Thymus (tissue), 11 donors: ENCODE measurements at regions not wholly inside any gene's neighbourhood (a gene's known extent, or its start where the extent isn't known, plus 50 kb on each side); places are given as distances from the start of the nearest gene placed in this dataset.

Experiments used
- DNase-seq, 9 donors: peaks; one replicate each; pipeline ENCODE4 v3.0.0-alpha.2; 2013; ENCODE audit warnings: low spot score in 9 of 9, low read depth in 6 of 9, missing footprints in 1 of 9
- H3K27ac ChIP-seq, 2 donors: one replicate each; pipeline ENCODE4 v1.5.1; 2013; ENCODE audit warnings: control low read depth in 1 of 2, low read depth in 1 of 2, low read length in 1 of 2, mild to moderate bottlenecking in 1 of 2, moderate library complexity in 1 of 2
- H3K27me3 ChIP-seq, 2 donors: one replicate each; pipeline ENCODE4 v1.5.1; 2013; ENCODE audit warnings: low read length in 1 of 2; ENCODE audit not compliant: control insufficient read depth in 2 of 2, insufficient read depth in 1 of 2
- H3K36me3 ChIP-seq, 2 donors: one replicate each; pipeline ENCODE4 v1.5.1; 2013; ENCODE audit warnings: low read length in 1 of 2, mild to moderate bottlenecking in 1 of 2, moderate library complexity in 1 of 2; ENCODE audit not compliant: control insufficient read depth in 2 of 2, insufficient read depth in 2 of 2
- H3K4me1 ChIP-seq, 2 donors: one replicate each; pipeline ENCODE4 v1.5.1; 2013; ENCODE audit warnings: low read length in 2 of 2; ENCODE audit not compliant: control insufficient read depth in 2 of 2, insufficient read depth in 2 of 2
- H3K4me3 ChIP-seq, 2 donors: one replicate each; pipeline ENCODE4 v1.5.1; 2013; ENCODE audit warnings: low read length in 2 of 2, control low read depth in 1 of 2, mild to moderate bottlenecking in 1 of 2
- H3K9me3 ChIP-seq, 2 donors: one replicate each; pipeline ENCODE4 v1.5.1; 2013; ENCODE audit warnings: low read length in 1 of 2, mild to moderate bottlenecking in 1 of 2; ENCODE audit not compliant: control insufficient read depth in 2 of 2, insufficient read depth in 1 of 2
- WGBS: extraction: QIAGEN DNeasy Blood & Tissue Kit; methylation state at CpG from one replicate; pipeline ENCODE4 v1.1.7; 2013; 5-methylcytosine and 5-hydroxymethylcytosine counted together
- donor health status: healthy.

DNA sequence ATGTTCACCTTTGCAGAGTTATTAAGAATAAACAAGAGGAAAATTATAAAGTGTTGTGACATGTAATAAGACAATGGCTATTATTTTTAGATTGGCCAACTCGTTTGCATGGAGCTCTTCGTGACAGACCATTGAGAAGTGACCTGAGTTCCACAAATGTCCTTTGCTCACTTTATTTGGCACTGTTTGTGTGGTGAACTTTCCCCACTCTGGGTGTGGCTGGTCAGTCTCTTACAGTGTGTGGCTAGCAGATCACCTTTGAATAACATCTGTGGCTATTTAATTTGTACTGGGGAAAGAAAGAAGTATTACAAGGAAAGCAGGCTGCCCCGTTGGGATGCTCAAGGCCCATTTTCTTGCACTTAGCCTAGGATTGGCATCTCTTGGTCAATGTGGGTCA is 274.1 kb upstream of the WWC1 start:
- Histone ChIP-seq H3K27me3 (no peaks in the 10 kb centered on the region), H3K4me3 (no peak overlapping the region), H3K27ac (no peak overlapping the region), H3K4me1 (no peaks in the 10 kb centered on the region), H3K36me3 (no peaks in the 10 kb centered on the region), H3K9me3 (no peaks in the 10 kb centered on the region)
- DNase-seq, result no peak
- 62% methylated on average over 3 of the region's 3 CpGs for WGBS

DNA sequence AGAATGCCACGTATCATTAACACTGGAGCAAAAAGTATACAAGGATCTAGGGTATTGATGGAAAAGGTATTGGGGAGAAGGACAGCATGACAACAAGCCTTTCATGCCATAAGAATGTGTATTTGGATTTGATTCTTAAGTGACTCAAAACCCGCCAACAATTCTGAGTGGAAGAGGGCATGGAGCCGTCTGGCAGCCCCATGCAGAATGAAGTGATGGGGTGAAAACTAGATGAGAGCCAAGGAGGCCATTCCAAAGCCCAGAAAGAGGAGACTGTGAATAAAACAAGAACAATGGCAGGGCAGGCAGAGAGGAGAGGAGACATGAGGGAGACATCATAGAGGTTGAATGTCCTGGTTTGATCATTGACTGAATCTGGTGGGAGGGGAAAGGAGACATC is 272.3 kb upstream of the WWC1 start:
- no peaks in the 10 kb centered on the region for H3K36me3 ChIP-seq
- H3K4me3 ChIP-seq, result no peak overlapping the region
- H3K9me3 ChIP-seq, result no peaks in the 10 kb centered on the region
- H3K4me1 ChIP-seq, result no peaks in the 10 kb centered on the region
- WGBS, result 98% methylated on average over 3 of the region's 3 CpGs
- no peaks in the 10 kb centered on the region for H3K27me3 ChIP-seq
- no peak for DNase-seq
- H3K27ac ChIP-seq, result no peak overlapping the region

DNA sequence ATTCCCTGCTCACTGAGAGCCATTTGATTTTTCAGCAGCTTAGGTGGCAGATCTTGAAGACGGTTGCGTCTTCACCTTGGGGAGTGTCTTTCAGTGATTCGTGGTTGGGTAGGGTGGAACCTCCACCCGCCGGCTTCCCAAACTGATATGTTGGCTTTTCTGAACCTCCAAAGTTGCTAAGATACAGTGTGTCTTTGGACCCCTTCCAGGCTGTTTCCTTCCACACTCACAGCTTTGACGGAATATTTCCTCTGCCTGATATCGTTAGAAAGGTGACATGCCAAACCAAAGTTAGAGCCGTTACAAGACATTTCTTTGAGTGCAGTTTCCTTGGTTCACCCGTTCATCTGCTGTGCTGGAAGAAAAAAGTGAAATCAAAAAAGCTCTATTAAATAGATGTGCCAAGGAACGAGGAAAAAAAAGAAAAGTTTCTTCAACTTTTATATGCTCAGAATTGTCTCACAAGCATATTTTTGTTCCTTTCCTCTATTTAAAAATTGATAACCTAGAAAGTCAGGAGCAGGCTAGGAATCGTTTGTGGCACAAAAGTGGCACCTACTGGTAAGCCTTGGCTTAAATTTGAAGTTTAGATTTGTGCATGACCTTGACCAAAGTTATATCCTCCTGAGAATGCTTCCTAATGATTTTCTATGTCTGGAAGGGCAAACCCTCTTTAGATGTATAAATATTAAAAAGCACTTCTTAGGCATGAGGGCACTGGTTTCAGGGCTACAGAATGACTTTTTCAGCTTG is 270.7 kb upstream of the WWC1 start:
- WGBS, result 21% methylated on average over 11 of the region's 11 CpGs
- no peak overlapping the region for H3K4me3 ChIP-seq
- H3K36me3 ChIP-seq, result no peaks in the 10 kb centered on the region
- no peaks in the 10 kb centered on the region for H3K9me3 ChIP-seq
- no peak overlapping the region for H3K27ac ChIP-seq
- no peaks in the 10 kb centered on the region for H3K4me1 ChIP-seq
- no peaks in the 10 kb centered on the region for H3K27me3 ChIP-seq
- DNase-seq, result no peak

DNA sequence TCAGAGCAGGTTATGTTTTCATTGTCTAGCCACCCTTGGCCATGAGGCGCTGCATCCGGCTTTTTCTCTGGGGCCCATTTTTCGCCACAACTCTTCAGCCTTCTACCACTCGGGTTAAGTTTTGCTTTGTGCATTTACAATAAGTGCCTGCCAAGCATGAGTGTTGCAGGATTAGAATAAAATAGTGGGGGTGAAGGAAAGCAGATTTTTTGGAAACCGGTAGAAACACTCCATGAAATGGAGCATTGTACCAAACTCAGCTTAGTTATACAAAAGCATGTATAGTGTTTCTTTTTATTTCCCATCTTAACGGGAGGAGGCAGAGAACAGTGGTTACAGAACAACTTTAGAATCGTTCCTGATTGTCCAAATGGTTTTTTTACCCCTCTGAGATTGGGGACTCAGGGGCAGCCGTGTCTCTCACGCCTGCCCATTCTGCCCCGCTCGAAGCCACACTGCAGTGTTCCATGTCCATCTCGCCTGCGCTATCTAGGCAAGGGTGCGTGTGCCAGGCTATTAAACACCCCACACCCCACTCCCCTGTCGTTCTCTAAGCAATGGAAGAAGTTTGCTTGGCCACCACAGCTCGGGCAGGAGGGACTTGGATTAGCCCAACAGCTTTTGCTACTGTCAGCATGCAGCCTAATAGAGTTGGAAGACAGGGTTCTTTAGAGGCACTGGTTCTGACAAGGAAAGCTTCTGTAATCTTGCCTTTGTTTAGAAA is 268.8 kb upstream of the WWC1 start:
- no peak for DNase-seq
- Histone ChIP-seq H3K27me3 (no peaks in the 10 kb centered on the region), H3K4me3 (no peak overlapping the region), H3K4me1 (no peaks in the 10 kb centered on the region), H3K9me3 (no peaks in the 10 kb centered on the region), H3K36me3 (no peaks in the 10 kb centered on the region), H3K27ac (no peak overlapping the region)
- WGBS, result 90% methylated on average over 16 of the region's 16 CpGs

DNA sequence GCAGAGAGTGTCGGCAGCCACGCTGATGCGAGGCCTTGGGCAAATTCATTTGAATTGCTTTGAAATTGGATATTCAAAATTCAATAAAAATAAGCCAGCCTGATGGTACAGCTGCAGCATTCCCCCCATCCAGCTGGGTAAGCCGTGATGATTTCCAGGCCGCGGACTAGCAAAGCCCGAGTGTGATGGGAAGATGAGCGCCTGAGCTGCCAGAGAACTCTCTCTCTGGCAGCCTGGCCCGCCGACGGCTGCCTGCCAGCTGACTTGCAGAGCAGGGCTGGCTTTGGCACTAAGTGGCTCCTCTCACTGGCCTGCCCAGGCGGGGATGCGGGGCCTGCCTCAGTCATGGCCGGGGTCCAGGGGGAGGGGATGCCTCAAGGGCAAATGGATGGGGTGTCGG is 268.3 kb upstream of the WWC1 start:
- no peaks in the 10 kb centered on the region for H3K4me1 ChIP-seq
- DNase-seq, result no peak
- no peak overlapping the region for H3K4me3 ChIP-seq
- 93% methylated on average over 15 of the region's 15 CpGs for WGBS
- no peaks in the 10 kb centered on the region for H3K27me3 ChIP-seq
- no peak overlapping the region for H3K27ac ChIP-seq
- no peaks in the 10 kb centered on the region for H3K36me3 ChIP-seq
- H3K9me3 ChIP-seq, result no peaks in the 10 kb centered on the region

DNA sequence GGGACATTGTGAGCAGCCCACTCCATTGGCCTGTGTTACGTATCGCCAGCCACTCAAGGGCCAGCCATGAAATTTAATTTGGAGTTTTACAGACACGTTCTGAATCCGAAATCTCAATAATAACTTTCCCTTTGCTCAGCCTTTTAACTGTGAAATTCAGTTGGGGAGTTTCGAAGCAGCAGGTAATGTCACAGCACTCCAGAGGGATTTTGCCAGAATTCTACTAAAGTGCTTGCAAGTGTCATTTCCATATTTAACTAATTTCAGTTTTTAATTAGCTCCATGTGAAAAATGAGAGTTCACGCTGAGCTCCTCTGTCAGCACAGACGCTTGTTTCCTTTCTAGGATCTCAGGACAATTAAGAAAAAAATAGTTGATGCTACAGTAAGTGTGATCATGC is 267.1 kb upstream of the WWC1 start:
- H3K27ac ChIP-seq, result no peak overlapping the region
- no peaks in the 10 kb centered on the region for H3K36me3 ChIP-seq
- no peak for DNase-seq
- no peak overlapping the region for H3K4me3 ChIP-seq
- H3K27me3 ChIP-seq, result no peaks in the 10 kb centered on the region
- no peaks in the 10 kb centered on the region for H3K9me3 ChIP-seq
- H3K4me1 ChIP-seq, result no peaks in the 10 kb centered on the region
- WGBS, result 94% methylated on average over 7 of the region's 7 CpGs

DNA sequence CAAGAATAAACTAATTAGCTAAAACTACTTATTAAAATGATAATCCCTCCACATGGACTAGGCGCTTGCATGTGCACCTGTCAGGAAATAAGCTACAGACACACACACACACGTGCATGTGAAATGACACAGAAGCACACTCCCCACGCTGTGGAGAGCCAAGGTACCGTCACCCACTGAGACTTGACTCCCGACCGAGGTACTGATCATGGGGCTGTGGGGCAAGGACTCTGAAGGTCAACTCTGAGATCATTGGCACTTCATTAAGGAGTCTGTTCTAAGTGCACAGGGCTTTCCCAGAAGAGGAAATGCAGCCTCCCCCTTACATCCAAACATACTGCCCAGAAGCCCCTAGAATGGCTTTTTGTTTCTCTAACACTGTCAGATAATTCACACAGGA is 264.4 kb upstream of the WWC1 start:
- Histone ChIP-seq H3K4me3 (no peak overlapping the region), H3K27me3 (no peaks in the 10 kb centered on the region), H3K27ac (no peak overlapping the region), H3K4me1 (no peaks in the 10 kb centered on the region), H3K9me3 (no peaks in the 10 kb centered on the region), H3K36me3 (no peaks in the 10 kb centered on the region)
- no peak for DNase-seq
- WGBS, result 93% methylated on average over 6 of the region's 6 CpGs

DNA sequence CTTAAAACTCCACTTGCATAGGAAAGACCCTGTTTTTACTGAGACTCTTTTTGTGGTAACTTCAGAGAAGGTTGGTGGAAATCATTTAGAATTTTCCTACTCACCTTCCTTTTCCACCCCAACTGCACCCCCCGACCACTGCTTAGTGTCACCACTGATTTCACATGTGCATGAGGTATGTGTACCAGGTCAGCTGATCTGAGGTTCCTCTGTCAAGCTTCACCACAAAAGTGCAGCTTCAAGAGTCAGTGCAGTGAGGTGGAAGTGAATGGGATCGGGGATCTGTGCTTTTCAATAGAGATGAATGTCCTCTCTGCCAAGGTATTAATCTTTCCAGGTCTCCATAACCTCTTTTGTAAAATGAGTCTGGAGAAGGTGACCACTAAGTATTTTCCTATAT is 260.5 kb upstream of the WWC1 start:
- DNase-seq, result no peak
- H3K27ac ChIP-seq, result no peak overlapping the region
- no peak overlapping the region for H3K4me3 ChIP-seq
- no peaks in the 10 kb centered on the region for H3K4me1 ChIP-seq
- H3K27me3 ChIP-seq, result no peaks in the 10 kb centered on the region
- 69% methylated on average over 2 of the region's 2 CpGs for WGBS
- H3K9me3 ChIP-seq, result no peaks in the 10 kb centered on the region
- H3K36me3 ChIP-seq, result no peaks in the 10 kb centered on the region

DNA sequence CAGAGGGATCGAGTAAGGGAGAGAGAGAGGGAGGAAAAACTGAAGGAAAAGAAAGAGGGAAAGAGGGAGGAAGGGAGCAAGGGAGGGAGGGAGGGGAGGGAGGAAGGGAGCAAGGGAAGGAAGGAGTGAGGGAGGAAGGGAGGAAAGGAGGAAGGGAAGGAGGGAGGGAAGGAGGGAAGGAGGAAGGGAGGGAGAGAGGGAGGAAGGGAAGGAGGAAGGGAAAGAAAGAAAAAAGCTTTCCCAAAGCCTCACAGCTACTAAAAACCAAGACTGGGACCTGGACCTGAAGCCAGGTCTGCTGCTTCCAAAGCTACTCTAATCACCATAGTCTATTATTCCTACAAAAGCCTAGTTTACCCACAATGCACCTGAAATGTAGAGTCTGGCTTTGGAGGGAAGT is 259.8 kb upstream of the WWC1 start:
- 94% methylated on average over 1 of the region's 1 CpG for WGBS
- Histone ChIP-seq H3K4me1 (no peaks in the 10 kb centered on the region), H3K27ac (no peak overlapping the region), H3K27me3 (no peaks in the 10 kb centered on the region), H3K4me3 (no peak overlapping the region), H3K36me3 (no peaks in the 10 kb centered on the region), H3K9me3 (no peaks in the 10 kb centered on the region)
- no peak for DNase-seq
